Lung (tissue), 11 donors: ENCODE measurements at regions not wholly inside any gene's neighbourhood (a gene's known extent, or its start where the extent isn't known, plus 50 kb on each side); places are given as distances from the start of the nearest gene placed in this dataset.

Source experiments
- ATAC-seq: fragments of 200-7000 bp; cut with Tn5 transposase; one replicate; pipeline ENCODE4 v1.9.1; 2020; ENCODE audit warnings: moderate number of reproducible peaks; ENCODE audit not compliant: insufficient read depth, low FRiP score
- DNase-seq, 3 donors: peaks; one replicate each; pipeline ENCODE4 v3.0.0-alpha.2; 2013 to 2017
- H3K27ac ChIP-seq, 2 donors: one replicate each; pipeline ENCODE4 v1.5.1; 2013; ENCODE audit warnings: mild to moderate bottlenecking in 2 of 2, moderate library complexity in 2 of 2, control low read depth in 1 of 2, inconsistent platforms in 1 of 2, low read depth in 1 of 2, low read length in 1 of 2
- H3K27me3 ChIP-seq, 3 donors: one replicate each; pipeline ENCODE4 v1.5.1; 2013; ENCODE audit warnings: low read length in 2 of 3; ENCODE audit not compliant: control insufficient read depth in 3 of 3, insufficient read depth in 3 of 3
- H3K36me3 ChIP-seq, 4 donors: one replicate each; pipeline ENCODE4 v1.5.1; 2013; ENCODE audit warnings: low read length in 4 of 4, mild to moderate bottlenecking in 1 of 4, moderate library complexity in 1 of 4; ENCODE audit not compliant: control insufficient read depth in 4 of 4, insufficient read depth in 4 of 4
- H3K4me1 ChIP-seq, 5 donors: one replicate each; pipeline ENCODE4 v1.5.1; 2013; ENCODE audit warnings: low read length in 5 of 5, mild to moderate bottlenecking in 2 of 5, moderate library complexity in 1 of 5; ENCODE audit not compliant: control insufficient read depth in 5 of 5, insufficient read depth in 5 of 5
- H3K4me3 ChIP-seq: one replicate; pipeline ENCODE4 v1.5.1; 2013; ENCODE audit warnings: mild to moderate bottlenecking, control low read depth, moderate library complexity
- H3K9ac ChIP-seq, 2 donors: one replicate each; pipeline ENCODE4 v1.5.1; 2013; ENCODE audit warnings: low read length in 2 of 2, control low read depth in 1 of 2; ENCODE audit not compliant: insufficient read depth in 1 of 2
- H3K9me3 ChIP-seq, 4 donors: one replicate each; pipeline ENCODE4 v1.5.1; 2013; ENCODE audit warnings: low read length in 3 of 4, mild to moderate bottlenecking in 1 of 4, moderate library complexity in 1 of 4; ENCODE audit not compliant: control insufficient read depth in 4 of 4, insufficient read depth in 3 of 4
- WGBS, 2 donors: extraction: QIAGEN DNeasy Blood & Tissue Kit; methylation state at CpG; one replicate each; pipeline ENCODE4 v1.1.7; 2013; 5-methylcytosine and 5-hydroxymethylcytosine counted together
- TF ChIP-seq, protein P1 (sequence below): IDR thresholded peaks from 2 replicates; pipeline ENCODE4 v1.5.1; 2012; ENCODE audit warnings: mild to moderate bottlenecking; ENCODE audit errors: control extremely low read depth, extremely low read depth
- donor health status: control.
- donor health status: control.
- donor health status: Bipolar disorder and iron deficiency.
- donor health status: healthy.
- donor health status: DM: yes; HTN: yes; CAD: no.

DNA sequence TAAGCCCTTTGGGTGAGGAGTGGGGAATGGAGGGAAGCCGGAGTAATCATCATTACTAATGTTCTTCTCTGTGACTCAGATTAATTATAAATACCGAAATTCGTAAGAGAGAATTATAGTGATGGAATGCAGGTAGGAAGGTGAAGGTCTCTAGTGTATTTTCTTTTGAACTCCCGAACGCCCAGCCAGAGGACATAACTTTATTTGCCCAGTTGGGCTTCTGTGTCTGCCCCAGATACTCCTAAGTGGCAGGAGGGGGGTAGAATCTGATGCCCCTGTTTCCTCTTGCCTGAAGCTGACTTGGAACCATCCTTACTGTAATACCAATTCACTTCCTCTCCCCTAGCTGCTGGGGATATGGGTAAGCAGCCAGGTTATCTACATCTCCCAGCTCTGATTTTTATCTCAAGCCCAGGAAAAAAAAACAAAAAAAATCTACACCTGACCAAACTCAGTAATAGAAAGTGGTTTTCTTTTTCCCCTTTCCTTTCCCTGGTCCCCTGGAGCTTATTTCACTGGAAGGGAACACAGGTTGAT, 84.4 kb upstream of the CISTR start:
- Histone ChIP-seq H3K9ac (no peak overlapping the region), H3K36me3 (no peaks in the 10 kb centered on the region), H3K27ac (no peak overlapping the region), H3K27me3 (peaks cover 0 to 13% (median 4%) of the 10 kb centered on the region in 3 donors), H3K4me3 (no peak overlapping the region), H3K4me1 (no peaks in the 10 kb centered on the region), H3K9me3 (no peaks in the 10 kb centered on the region)
- ATAC-seq (no peak), DNase-seq (no peak)
- 58 to 64% methylated on average over 5 of the region's 5 CpGs for WGBS, 2 donors
- TF ChIP-seq, protein P1, sequence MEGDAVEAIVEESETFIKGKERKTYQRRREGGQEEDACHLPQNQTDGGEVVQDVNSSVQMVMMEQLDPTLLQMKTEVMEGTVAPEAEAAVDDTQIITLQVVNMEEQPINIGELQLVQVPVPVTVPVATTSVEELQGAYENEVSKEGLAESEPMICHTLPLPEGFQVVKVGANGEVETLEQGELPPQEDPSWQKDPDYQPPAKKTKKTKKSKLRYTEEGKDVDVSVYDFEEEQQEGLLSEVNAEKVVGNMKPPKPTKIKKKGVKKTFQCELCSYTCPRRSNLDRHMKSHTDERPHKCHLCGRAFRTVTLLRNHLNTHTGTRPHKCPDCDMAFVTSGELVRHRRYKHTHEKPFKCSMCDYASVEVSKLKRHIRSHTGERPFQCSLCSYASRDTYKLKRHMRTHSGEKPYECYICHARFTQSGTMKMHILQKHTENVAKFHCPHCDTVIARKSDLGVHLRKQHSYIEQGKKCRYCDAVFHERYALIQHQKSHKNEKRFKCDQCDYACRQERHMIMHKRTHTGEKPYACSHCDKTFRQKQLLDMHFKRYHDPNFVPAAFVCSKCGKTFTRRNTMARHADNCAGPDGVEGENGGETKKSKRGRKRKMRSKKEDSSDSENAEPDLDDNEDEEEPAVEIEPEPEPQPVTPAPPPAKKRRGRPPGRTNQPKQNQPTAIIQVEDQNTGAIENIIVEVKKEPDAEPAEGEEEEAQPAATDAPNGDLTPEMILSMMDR = no peak

DNA sequence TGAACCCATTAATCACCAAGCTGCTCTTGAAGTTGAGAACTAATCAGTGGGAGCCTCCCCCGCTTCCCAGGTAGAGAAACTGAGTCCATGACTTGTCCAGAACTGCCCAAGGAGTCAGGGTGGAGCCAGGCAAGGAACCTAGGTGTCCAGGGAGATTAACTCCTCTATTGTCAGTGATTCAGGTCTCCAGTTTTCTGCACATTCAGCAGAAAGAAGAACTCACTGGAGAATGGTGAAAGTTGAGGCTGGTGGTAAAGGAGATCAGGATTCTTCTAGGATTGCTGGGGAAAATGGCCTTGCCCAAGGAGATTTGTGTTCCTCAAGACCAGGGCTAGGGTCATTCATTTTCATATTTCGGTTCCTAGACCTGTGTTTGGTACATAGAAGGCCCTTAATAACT, 87.2 kb upstream of the CISTR start:
- Histone ChIP-seq H3K4me1 (no peaks in the 10 kb centered on the region), H3K27ac (no peak overlapping the region), H3K36me3 (no peaks in the 10 kb centered on the region), H3K27me3 (peaks cover 0 to 10% (median 9%) of the 10 kb centered on the region in 3 donors), H3K4me3 (no peak overlapping the region), H3K9me3 (peaks cover 0 to 2% (median 0%) of the 10 kb centered on the region in 4 donors), H3K9ac (no peak overlapping the region)
- ATAC-seq (no peak), DNase-seq (no peak)
- TF ChIP-seq, protein P1 = no peak
- WGBS, 2 donors = 75 to 83% methylated on average over 2 of the region's 2 CpGs

DNA sequence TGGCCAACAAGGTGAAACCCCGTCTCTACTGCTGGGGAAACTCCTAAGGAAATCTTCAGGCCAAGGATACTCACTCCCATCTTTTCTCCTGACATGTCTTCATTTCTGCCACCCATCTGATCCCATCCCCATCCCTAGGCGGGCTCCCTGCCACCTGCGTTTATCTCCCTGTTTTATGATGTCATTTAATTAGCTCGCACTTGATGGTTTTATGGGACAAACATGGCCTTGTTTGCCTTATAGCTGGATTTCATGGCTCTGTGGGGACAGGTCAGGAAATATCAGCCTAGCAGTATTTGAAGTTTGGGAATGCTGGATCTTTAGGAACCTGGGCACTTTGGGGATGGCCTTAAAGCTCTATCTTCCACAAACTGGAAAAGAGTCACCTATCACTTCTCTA, 88.5 kb upstream of the CISTR start:
- Histone ChIP-seq H3K4me3 (no peak overlapping the region), H3K9ac (no peak overlapping the region), H3K4me1 (no peaks in the 10 kb centered on the region), H3K27ac (no peak overlapping the region), H3K36me3 (no peaks in the 10 kb centered on the region), H3K9me3 (peaks cover 0 to 2% (median 0%) of the 10 kb centered on the region in 4 donors), H3K27me3 (peaks cover 0 to 10% (median 9%) of the 10 kb centered on the region in 3 donors)
- no peak for DNase-seq
- 92 to 95% methylated on average over 4 of the region's 4 CpGs for whole genome bisulfite sequencing, 2 donors
- ATAC-seq = no peak
- TF ChIP-seq, protein P1 = no peak

DNA sequence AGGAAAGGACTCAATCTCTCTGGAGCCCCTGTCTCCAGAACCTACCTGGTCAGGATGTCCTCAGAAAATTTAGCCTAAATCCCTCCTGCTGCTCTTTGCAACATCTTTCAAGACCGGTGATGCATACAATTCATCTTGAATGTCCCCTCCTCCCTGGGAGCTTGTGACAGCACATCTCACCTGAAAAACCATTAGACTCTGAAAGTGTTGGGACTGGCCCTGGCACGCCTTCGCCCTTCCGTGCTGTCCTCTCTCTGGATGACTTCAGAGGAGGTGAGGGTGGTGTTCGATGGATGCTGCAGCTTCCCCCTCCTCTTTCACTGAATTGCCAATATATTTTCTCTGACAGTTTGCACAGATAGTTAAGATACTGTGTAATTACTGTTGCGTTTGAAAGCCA, 90.9 kb upstream of the CISTR start:
- no peaks in the 10 kb centered on the region for H3K36me3 ChIP-seq
- peaks cover 0 to 10% (median 9%) of the 10 kb centered on the region in 3 donors for H3K27me3 ChIP-seq
- TF ChIP-seq, protein P1 = no peak
- peaks cover 0 to 2% (median 0%) of the 10 kb centered on the region in 4 donors for H3K9me3 ChIP-seq
- DNase-seq (no peak), ATAC-seq (no peak)
- no peak overlapping the region for H3K9ac ChIP-seq
- no peak overlapping the region for H3K4me3 ChIP-seq
- 75 to 84% methylated on average over 6 of the region's 6 CpGs for WGBS, 2 donors
- H3K4me1 ChIP-seq = no peaks in the 10 kb centered on the region
- H3K27ac ChIP-seq = no peak overlapping the region
